SK-N-MC (cell line): ENCODE measurements at regions not wholly inside any gene's neighbourhood (a gene's known extent, or its start where the extent isn't known, plus 50 kb on each side); places are given as distances from the start of the nearest gene placed in this dataset.

Experiments used
- EZH2 ChIP-seq: fragments of 200-600 bp; sonication (generic); IDR thresholded peaks from one replicate; pipeline ENCODE4 v1.6.1; 2017; ENCODE audit warnings: antibody characterized with exemption
- FOXP2 ChIP-seq: optimal IDR thresholded peaks from 2 replicates; pipeline ENCODE3; 2011; ENCODE audit warnings: mild to moderate bottlenecking, moderate library complexity; ENCODE audit not compliant: insufficient read depth; ENCODE audit errors: extremely low read length, control extremely low read depth
- POLR2AphosphoS5 ChIP-seq: IDR thresholded peaks from 2 replicates; pipeline ENCODE4 v1.6.1; 2012; ENCODE audit warnings: mild to moderate bottlenecking, low read depth, low read length, borderline replicate concordance

DNA sequence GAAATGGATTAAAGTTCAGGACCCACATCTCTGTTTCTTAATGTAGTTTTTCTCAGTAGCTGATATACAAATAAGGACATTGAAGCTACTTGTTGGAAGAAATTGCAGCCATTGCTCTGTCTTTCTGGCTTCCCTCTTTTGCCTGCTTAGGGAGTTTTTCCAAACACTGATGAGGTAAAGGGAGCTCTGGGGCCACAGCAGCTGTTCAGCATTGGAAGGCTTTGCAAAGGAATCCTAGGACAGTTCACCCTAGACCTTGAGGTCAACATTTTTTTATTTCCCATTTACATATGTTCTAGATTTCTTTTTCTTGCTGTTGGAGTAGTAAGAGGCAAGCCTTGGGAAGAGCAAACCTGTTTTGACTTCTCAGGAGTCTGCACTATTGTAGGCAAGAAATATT is 126.9 kb upstream of the PLPPR5 start:
- TF ChIP-seq EZH2 (no peak), POLR2AphosphoS5 (no peak), FOXP2 (no peak)
